GM18909 (cell line): ENCODE measurements at regions not wholly inside any gene's neighbourhood (a gene's known extent, or its start where the extent isn't known, plus 50 kb on each side); places are given as distances from the start of the nearest gene placed in this dataset.
"Not testable (repeated sequence)": the region's sequence is repeated elsewhere in the genome, so short reads cannot be mapped to it uniquely, and the experiment has no call there.

ENCODE experiments used
- ATAC-seq: cut with Tn5 transposase; IDR thresholded peaks from one replicate; pipeline ENCODE4 v1.9.1; 2021; ENCODE audit warnings: mild to moderate bottlenecking; ENCODE audit not compliant: unreplicated experiment, poor library complexity

DNA sequence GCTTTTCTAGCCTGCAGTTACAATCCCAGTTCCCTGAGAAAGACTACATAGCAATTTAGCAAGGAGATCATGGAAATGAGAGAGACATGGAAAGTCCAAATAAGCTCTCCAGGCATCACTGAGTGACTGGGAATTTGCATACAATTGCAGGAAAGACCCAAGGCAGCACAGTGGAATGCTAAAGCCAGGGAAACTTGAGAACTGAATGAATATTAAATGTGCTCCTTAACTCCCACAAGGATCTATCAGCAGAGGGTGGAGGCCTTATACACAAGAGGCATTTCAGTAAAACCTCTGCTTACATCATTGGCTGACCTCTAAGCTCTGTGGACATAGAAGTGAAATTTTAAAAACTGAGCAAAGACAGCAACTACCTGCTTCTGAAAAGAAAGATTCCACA lies 355.6 kb upstream of the DAB2 start:
- ATAC-seq, result no peak

DNA sequence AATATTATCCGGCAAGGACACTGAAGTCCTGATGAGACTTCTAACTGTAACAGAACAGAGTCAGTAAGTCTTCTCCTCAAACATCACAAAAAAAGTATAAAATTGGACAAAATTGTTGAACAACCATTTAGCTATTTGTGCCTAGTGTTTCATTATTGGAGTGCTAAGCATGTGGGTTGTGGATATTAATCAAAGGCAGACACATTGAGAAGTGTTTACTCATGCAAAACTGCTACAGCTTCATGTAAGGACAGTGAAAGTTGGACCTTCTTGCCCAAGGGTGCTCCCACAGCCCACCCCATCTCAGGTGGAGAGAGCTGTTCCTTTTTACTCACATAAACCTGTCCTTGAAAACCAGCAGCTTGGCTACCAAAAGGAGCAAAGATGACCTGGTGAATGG lies 355.1 kb upstream of the DAB2 start:
- ATAC-seq, result no peak

DNA sequence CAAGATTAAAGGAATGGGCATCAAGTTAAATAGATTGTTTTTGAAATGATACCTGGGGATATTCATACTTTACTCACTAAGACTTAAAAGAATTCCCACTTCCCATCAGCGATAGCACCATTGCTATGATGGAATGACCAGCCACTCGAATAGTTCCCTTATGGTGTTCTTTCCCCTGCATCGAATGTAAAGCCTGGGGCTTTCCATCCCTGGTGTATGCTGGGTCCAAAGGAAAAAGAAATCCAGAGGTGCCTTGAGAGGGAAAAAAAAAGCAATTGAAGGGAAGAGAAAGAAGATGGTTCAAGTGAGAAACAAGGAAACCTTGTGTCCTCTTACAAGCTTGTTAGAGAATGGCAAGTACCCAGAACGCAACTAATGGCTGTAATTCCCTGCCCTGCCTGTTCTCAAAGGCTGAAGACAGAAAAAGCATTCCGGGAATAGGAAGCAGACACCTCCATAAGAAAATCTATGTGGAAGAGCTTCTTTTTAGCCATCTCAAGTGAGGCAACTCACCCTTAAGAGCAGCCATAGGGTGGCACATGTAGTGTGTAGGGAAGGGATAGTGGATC lies 351.1 kb upstream of the DAB2 start:
- ATAC-seq, result no peak

DNA sequence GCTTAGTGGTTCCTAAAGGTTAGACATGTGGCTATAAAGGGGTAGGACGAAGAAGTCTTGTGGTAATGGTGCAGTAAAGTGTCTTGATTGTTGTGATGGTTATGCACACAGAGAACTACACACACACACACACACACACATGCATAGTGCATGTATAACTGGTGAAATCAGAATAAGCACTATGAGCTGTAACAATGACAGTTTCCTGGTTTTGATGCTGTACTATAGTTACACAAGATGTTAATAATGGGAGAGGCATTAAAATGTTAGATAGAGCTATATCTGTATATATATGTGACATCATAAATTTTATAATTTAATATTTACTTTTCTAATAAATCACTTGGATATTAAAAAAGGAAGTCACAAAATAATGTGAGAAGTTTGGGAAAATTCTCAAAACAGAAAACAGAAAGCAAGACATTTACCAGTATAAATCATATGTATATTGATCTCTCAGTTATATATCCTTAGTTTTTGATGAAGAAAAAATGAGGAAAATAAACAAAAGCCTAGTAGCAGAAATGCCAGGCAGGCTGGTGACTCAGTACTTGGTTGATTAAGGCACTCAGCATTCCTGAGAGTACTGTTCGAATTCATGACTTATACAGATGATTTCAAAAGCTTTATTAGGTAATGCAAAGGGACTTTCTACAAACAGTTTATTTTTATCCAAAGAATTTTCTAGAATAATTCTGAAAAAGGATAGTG lies 350.5 kb upstream of the DAB2 start:
- ATAC-seq, result no peak

DNA sequence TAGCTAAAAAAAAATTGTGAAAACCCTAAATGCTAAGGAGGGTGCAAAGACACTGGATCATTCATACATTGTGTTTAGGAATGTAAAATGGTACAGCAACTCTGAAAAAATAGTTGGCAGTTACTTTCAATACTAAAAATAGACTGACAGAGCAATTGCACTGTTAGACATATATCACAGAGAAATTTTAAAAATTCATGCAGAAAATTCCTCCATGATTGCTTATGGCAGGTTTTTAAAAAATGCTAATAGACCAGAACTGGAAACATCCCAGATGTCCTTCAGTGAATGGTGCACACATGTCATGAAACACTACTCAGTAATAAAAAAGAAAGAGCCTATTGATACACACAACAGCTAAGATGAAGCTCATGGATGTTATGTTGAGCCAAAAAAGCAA lies 349.8 kb upstream of the DAB2 start:
- no peak for ATAC-seq

DNA sequence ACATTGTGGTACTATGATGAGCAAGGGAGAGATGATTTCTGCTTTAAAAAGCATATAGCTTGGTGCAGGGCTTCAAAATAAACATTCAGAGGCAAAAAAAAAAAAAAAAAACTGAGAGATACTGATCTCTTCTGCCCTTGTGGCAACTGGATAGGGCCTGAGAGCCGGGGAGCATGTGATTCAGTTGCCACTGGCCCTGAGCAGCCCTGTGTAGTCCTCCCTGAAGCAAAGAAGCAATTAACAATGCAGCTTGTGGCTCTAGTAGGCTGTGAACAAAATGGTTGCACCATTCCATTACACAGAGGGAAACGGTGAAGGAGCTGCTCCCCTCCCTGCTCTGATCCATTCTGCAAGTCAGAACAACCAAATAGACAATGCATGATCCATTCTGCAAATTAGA lies 347.5 kb upstream of the DAB2 start:
- ATAC-seq, result no peak

DNA sequence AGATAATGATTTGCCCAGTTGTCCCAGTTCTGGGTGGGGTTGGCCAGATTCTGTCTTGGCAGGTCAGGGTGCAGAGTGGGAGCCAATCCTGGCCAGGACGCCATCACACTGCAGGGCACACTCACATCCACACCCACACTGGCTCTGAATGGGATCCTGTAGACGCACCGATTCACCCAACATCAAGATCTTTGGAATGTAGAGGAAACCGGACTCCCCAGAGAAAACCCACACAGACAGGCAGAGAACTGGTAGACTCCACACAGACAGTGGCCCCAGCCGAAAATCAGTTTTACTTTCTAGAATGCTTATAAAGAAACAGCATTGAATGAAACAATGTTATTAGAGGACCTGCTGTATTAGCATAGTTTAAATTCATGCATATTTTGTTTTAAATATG lies 343.1 kb upstream of the DAB2 start:
- ATAC-seq, result no peak

DNA sequence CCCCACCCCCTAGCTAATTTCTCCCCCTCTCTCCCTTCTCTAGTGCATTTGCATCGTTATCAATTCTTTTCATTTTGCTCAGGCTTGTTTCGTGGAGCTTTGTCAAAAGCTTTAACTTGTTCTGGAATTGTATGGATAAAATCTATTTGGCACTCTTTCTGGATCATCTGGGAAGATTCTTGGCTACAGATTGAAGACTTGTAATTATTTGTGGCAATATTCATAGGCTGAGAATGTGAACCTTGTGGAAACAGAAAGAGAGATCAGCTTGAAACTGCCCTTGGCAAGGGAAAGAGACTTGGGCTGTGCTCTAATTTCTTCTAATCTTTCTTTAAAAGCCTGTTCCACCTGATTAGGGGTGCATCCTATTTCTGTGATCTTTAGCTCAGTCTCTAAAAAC lies 340.6 kb upstream of the DAB2 start:
- ATAC-seq, result no peak

DNA sequence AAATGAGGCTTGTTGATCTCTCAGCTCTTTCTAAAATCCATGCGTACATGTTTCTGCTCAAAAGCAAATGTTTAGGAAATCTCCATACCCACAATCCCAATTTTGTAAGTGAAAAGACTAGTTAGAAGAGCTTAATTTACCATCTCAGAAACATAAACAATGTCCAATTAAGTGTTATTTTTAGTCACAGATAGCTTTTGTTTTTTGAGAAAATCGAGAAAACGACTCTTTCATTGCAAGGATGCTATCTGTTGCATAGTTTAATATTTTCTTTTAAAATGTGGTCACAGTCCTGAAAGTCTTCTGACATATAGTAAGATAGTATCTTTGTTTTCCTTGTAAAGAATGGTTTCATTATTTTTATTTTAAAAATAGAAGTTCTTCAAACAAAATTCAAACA lies 338.0 kb upstream of the DAB2 start:
- ATAC-seq, result no peak

DNA sequence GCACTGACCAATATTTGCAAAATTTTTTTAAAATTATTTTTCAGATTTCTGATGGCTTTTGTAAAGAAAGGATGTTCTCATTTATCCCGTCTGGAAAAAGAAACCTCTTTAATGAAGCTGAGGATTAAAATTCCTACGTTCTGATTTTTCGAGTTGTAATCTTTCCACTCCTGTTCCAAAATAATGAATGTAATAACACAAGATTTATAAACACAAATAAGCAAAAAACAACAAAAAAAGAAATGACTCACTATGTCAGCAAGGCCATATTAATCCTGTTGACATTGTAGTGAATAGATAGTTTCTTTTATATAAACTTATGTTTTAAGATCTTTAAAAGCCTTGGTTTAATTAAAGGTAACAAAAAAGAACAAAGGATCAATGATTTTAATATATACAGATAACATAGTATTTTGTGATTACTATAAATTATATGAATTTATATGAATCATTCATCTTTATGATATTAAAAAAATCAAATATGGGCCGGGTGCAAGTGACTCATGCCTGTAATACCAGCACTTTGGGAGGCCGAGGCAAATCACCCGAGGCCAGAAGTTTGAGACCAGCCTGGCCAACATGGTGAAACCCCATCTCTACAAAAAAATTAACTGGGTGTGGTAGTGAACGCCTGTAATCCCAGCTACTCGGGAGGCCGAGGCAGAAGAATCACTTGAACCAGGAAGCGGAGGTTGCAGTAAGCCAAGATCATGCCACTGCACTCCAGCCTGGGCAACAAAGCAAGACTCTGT lies 336.6 kb upstream of the DAB2 start:
- ATAC-seq, result no peak

DNA sequence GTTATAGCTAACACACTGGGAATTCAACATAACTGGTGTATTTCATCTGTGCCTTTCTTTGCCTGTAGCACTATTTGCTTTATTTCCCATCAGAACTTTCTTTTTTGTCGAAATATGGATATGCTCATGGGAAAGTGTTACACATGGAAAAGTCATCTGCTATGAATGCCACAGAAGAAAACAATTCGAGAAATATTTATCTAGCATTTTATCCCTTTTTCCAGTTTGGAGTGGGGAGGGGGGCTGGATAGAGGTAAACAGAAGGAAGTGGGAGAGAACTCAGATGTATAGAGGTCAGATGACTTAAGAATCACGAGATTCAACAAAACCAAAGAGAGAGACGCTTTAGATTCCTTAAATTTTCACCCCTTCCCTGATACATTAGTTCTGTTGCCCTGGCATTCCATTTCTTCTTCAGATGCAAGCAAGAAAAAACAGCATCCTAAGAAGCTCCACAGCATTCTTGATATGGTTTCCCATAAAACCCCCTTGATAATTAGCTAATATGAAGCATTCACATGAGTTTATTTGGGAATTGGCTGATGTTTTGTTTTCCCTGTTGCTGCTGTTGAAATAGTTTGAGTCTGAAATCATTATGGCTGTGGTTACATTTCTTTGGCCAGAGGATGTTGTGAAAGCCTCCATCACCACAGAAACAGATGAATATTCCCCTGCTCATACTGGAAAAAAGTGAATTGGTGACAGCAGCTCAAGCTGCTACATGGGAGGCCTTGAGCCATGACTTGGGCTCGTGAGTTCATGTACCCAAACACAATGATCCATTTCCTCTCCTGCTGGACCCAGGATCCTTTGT lies 335.8 kb upstream of the DAB2 start:
- ATAC-seq, result no peak

DNA sequence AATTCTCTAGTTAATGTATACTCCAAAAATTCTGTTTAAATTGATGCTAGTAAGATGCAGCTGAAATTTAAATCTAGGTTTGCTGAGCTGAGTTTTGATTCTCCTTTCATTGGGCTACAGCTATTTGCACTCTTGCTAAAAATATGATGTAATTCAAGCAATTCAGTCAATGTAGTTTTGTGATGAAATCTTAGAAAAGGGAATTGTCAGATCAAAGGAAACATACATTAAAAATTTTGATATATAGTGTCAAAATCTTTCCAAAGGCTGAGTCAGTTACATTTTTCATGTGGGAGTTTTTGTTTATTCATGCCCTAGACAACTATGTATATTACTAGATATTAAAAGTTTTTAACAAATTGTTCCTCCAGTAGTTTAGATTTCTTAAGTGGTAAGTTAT lies 334.9 kb upstream of the DAB2 start:
- no peak for ATAC-seq

DNA sequence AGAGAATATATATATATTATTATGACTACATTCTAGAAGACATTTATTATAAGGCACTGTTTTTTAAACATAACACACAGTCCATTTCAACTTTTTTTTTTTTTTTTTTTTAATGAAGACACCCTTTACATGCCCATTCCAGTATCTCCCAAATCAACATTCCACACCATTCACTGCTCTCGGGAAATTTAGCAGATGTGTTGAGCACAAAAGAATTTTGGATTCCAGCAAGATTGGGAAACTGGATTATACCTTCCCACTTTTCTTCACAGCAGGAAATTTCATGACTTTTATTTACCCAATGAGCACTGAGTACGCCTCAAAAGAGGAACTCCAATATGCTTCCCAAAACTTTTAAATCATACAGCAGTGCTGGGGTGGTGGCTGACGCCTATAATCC lies 333.6 kb upstream of the DAB2 start:
- ATAC-seq, result no peak

DNA sequence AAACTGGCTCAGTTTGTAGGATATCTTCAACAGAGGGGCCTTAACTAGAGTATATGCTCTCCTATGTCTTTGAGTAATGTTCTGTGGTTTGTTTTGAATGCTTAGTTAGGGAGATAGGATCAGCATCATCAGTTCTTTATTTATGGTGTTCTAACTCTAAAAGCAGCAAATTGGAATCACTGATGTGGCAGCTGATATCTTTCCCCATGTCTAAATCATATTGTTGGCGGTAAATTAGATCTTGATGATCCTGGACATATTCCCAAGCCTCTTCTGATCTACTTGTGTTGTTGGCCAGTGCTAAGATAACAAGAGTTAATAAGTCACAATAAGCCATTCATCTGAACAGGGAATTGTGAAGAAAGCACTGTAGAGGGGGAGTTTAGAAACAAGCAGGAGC lies 332.4 kb upstream of the DAB2 start:
- no peak for ATAC-seq

DNA sequence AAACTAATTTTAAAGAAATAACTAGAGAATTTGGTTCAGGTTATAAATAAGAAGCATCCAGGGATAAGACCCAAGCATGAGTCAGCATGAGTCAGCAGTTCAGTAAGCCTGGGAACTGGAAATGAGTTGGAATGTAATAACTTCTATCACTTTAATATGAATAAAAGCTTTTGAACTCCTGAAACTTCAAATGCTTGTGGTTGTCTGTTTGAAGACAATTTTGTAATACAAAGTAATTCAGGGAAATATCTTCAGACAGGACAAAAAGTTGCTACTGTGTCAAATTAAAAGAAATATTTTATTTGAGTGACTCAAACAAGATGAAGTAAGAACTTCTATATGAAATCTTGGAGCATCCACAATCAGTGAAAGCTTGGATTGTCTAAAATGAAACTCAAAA lies 331.2 kb upstream of the DAB2 start:
- no peak for ATAC-seq

DNA sequence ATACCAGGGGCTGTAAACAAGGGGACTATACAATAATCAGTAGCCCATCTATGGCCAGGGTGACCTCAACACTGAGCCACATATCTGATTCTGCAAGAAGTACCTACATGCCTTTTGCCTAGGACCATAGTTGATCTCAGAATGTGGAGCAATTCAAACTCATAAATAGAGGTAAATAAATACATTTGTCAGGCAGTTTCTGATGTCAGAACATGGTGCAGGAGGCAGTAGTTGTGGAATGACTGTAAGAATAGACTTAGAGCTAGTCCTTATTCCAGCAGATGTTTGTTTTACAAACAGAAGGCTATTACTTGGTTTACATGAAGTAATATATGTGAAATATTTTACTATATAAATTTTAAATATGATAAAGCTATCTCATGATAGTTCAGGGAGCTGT lies 330.7 kb upstream of the DAB2 start:
- no peak for ATAC-seq

DNA sequence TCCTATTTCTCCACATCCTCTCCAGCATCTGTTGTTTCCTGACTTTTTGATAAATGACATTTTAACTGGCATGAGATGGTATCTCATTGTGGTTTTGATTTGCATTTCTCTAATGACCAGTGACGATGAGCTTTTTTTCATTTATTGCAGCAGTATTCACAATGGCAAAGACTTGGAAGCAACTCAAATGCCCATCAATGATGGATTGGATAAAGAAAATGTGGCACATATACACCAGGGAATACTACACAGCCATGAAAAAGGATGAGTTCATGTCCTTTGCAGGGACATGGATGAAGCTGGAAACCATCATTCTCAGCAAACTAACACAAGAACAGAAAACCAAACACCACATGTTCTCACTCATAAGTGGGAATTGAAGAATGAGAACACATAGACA lies 329.0 kb upstream of the DAB2 start:
- ATAC-seq, result not testable (repeated sequence)

DNA sequence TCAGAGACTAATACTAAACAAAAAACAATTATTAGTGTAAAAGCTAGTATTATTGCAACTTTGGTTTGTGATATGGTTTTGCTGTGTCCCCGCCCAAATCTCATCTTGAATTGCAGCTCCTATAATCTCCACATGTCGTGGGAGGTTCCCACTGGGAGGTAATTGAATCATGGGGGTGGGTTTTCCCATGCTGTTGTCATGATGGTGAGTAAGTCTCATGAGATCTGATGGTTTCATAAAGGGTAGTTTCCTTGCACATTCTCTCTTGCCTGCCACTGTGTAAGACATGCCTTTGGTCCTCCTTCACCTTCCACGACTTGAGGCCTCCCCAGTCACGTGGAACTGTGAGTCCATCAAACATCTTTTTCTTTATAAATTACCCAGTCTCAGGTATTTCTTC lies 325.9 kb upstream of the DAB2 start:
- ATAC-seq, result no peak

DNA sequence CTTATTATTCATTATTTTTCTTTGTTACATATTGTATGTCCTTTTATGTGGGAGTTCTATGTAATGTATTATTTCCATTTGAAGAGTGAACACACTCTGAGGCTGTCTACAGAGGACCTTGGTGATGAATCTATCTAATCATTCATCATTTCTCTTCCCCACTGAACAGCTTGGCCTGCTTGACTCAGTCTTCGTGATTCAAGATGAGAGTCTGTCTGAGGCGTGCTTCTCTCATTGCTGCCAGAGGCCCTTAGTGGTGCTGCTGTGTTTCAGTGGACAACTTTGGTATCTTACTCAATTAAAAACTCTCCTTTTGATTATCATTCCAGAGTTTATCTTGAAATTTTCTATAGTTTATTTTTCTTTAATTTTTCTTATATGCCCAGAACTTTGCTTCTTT lies 318.1 kb upstream of the DAB2 start:
- no peak for ATAC-seq

DNA sequence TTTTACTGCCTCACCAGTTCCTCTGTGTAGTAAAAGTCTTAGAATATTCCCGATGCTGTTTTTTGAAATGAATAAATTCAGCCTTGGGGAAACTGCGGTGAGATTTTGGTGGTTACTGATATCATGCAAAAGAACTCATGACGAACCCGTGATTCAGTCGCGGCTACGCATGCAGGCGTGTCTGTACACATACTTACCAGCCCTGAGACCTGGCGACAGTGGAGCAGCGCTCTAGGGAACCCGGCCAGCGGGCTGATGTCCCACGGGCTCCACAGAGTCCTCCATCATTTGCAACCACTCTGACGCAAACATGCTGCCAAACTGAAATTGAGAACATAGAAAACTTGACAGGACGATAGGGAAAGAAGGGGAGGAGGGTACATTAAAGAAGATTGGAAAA lies 315.6 kb upstream of the DAB2 start:
- no peak for ATAC-seq

DNA sequence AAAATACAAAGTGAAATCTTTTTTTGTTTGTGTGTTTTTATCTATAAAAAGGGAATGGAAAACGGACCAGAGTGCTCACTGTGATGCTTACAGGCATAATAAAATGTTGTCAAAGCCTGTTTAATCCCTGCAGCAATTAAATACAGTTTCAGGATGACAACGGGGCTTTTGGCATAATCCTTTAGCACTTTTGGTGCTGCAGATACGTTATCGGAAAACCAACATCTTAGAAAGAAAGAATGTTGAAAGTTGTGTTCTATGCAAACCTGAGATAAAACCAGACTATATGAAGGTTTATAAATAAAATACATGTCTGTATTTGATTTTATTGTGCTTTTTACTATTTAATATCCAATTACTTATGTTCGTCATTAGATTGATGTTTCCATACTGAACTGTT lies 307.4 kb upstream of the DAB2 start:
- ATAC-seq, result no peak
